ENCODE measurements at regions not wholly inside any gene's neighbourhood (a gene's known extent, or its start where the extent isn't known, plus 50 kb on each side); places are given as distances from the start of the nearest gene placed in this dataset.

DNA sequence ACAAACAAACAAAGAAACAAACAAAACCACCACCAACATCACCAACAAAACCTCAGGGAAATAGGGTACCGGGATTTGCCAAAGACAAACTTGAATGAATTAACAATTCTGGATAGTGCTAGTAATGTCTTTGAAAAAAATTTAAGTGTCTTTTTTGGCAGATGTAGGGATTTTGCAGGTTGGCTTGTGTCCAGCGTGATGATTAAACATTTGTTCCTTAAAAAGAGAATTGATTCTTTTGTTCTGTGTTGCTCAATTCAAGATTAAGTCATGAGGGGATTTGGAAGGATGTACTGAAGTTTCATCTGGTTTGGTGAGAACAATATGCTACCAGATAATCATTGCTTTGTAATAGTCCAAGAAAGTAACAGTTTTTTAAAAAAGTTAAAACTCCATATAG lies 125.1 kb upstream of the HS3ST5 start:
- Histone ChIP-seq H3K4me3 (ENCODE audit: low read depth in 1 of 5, low read length in 5 of 5) (no peak overlapping the region), H3K27ac (ENCODE audit: low read depth, low read length) (no peak overlapping the region), H3K9me3 (ENCODE audit: control insufficient read depth in 5 of 5, low read length in 5 of 5) (no peaks in the 10 kb centered on the region), H3K27me3 (ENCODE audit: control insufficient read depth in 5 of 5, insufficient read depth in 4 of 5, low read length in 5 of 5) (no peaks in the 10 kb centered on the region), H3K36me3 (ENCODE audit: control insufficient read depth in 5 of 5, insufficient read depth in 5 of 5, low read length in 5 of 5) (no peaks in the 10 kb centered on the region), H3K4me1 (ENCODE audit: control insufficient read depth in 5 of 5, insufficient read depth in 5 of 5, low read length in 5 of 5) (no peaks in the 10 kb centered on the region), H3K9ac (ENCODE audit: low read length in 5 of 5) (no peak overlapping the region)

DNA sequence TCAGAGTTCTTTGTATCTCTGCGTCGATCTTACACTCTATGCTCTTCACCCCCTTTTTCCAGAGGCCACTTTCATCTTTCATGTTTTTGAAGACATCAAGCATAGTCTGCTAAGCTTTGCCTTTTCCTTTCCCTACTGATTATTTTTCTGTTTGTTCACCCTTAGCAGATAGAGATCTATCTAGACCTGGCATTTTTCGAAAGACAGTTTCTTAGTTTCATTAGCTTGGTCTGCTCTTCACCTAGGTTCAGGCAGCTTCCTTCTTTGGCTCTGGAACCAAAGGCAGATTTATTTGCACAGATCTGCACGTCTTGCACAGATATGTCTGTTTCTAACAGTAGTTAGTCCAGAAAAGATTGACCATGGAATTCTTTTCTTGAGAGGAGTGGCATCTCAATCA lies 122.7 kb upstream of the HS3ST5 start:
- H3K4me3 ChIP-seq (ENCODE audit: low read depth in 1 of 5, low read length in 5 of 5), result no peak overlapping the region
- H3K36me3 ChIP-seq (ENCODE audit: control insufficient read depth in 5 of 5, insufficient read depth in 5 of 5, low read length in 5 of 5), result no peaks in the 10 kb centered on the region

DNA sequence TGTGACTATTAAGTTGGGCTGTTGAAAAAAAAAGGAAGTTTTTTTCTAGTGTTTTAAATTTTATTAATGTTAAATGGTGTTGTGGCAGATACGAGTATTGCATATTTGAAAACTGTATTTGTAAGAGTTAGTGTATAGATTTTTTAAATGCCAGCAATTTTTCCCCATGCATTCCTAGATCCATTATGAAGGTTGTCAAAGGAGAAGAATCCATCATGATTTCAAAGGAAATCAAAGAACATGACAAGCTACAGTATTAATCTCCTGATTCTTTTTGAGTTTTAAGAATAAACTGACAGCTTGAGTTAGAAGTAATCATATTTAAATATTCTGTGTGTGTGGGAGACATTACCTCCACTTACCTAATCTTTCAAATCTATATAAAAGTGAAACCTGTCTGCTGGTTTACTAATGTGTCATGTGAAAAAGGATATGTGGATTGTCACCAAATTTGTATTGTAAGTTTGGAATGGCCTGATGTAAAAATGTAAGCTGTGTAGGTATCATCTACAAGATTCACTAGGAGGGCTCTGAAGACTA lies 111.0 kb upstream of the HS3ST5 start:
- no peaks in the 10 kb centered on the region for H3K9me3 ChIP-seq (ENCODE audit: control insufficient read depth in 5 of 5, low read length in 5 of 5)
- no peaks in the 10 kb centered on the region for H3K27me3 ChIP-seq (ENCODE audit: control insufficient read depth in 5 of 5, insufficient read depth in 4 of 5, low read length in 5 of 5)
- H3K27ac ChIP-seq (ENCODE audit: low read depth, low read length), result no peak overlapping the region
- H3K9ac ChIP-seq (ENCODE audit: low read length in 5 of 5), result no peak overlapping the region
- H3K4me1 ChIP-seq (ENCODE audit: control insufficient read depth in 5 of 5, insufficient read depth in 5 of 5, low read length in 5 of 5), result no peaks in the 10 kb centered on the region
- no peak overlapping the region for H3K4me3 ChIP-seq (ENCODE audit: low read depth in 1 of 5, low read length in 5 of 5)
- no peaks in the 10 kb centered on the region for H3K36me3 ChIP-seq (ENCODE audit: control insufficient read depth in 5 of 5, insufficient read depth in 5 of 5, low read length in 5 of 5)

More for the DNA sequence above, 122.7 kb upstream of the HS3ST5 start:
- Histone ChIP-seq H3K9me3 (ENCODE audit: control insufficient read depth in 5 of 5, low read length in 5 of 5) (no peaks in the 10 kb centered on the region), H3K27me3 (ENCODE audit: control insufficient read depth in 5 of 5, insufficient read depth in 4 of 5, low read length in 5 of 5) (no peaks in the 10 kb centered on the region), H3K27ac (ENCODE audit: low read depth, low read length) (no peak overlapping the region), H3K9ac (ENCODE audit: low read length in 5 of 5) (no peak overlapping the region), H3K4me1 (ENCODE audit: control insufficient read depth in 5 of 5, insufficient read depth in 5 of 5, low read length in 5 of 5) (no peaks in the 10 kb centered on the region)

DNA sequence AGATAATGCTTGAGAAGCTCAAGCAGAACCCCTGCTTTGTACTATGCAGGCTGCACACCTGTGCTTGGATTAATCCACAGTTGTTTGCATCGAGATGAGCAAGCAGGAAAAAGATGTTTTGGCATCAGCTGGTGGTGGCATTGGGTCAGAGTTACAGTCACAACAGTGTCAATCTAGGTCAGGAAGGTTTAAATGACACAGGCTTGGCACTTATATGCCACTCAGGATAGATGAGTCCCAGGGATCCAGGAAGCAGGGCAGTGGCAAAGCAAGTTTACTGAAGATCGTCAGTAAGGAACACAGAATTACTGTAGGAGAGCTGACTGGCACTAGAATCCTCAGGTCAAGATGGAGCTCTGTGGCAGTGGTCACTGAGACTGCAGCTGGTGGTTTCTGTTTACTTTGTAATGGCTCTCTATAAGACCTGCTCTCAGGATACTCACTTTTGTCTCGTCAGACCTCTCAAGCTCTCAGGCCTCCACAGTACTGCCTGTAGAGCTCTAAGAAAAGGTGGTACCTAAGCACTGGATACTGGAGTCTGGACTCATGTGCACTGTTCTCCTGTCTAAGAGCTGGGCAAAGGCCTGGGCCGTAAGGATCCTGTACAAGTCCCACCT lies 110.1 kb upstream of the HS3ST5 start:
- Histone ChIP-seq H3K9ac (ENCODE audit: low read length in 5 of 5) (no peak overlapping the region), H3K36me3 (ENCODE audit: control insufficient read depth in 5 of 5, insufficient read depth in 5 of 5, low read length in 5 of 5) (no peaks in the 10 kb centered on the region), H3K9me3 (ENCODE audit: control insufficient read depth in 5 of 5, low read length in 5 of 5) (no peaks in the 10 kb centered on the region), H3K4me3 (ENCODE audit: low read depth in 1 of 5, low read length in 5 of 5) (no peak overlapping the region), H3K4me1 (ENCODE audit: control insufficient read depth in 5 of 5, insufficient read depth in 5 of 5, low read length in 5 of 5) (no peaks in the 10 kb centered on the region), H3K27ac (ENCODE audit: low read depth, low read length) (no peak overlapping the region), H3K27me3 (ENCODE audit: control insufficient read depth in 5 of 5, insufficient read depth in 4 of 5, low read length in 5 of 5) (no peaks in the 10 kb centered on the region)

DNA sequence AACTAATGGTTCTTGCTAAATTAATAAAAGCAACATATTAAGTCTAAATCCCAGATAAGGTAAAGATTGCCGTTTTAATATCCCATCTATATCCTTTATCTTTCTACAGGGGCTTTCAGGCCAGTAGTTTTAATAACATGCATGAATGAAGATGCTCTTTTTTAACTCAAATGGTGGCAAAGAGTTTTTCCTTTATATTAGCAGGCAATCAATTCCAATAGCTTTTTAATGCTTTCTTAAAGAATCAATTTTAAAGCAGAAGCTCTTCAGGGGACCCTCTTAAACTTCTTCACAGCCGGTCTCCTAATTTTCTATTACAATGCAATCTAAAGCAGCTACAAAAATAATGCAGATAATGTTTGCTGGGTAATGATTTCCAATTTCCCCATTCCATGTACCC lies 107.8 kb upstream of the HS3ST5 start:
- no peak overlapping the region for H3K27ac ChIP-seq (ENCODE audit: low read depth, low read length)
- no peaks in the 10 kb centered on the region for H3K27me3 ChIP-seq (ENCODE audit: control insufficient read depth in 5 of 5, insufficient read depth in 4 of 5, low read length in 5 of 5)
- H3K9ac ChIP-seq (ENCODE audit: low read length in 5 of 5), result no peak overlapping the region
- no peaks in the 10 kb centered on the region for H3K36me3 ChIP-seq (ENCODE audit: control insufficient read depth in 5 of 5, insufficient read depth in 5 of 5, low read length in 5 of 5)
- no peak overlapping the region for H3K4me3 ChIP-seq (ENCODE audit: low read depth in 1 of 5, low read length in 5 of 5)
- H3K9me3 ChIP-seq (ENCODE audit: control insufficient read depth in 5 of 5, low read length in 5 of 5), result no peaks in the 10 kb centered on the region
- no peaks in the 10 kb centered on the region for H3K4me1 ChIP-seq (ENCODE audit: control insufficient read depth in 5 of 5, insufficient read depth in 5 of 5, low read length in 5 of 5)

DNA sequence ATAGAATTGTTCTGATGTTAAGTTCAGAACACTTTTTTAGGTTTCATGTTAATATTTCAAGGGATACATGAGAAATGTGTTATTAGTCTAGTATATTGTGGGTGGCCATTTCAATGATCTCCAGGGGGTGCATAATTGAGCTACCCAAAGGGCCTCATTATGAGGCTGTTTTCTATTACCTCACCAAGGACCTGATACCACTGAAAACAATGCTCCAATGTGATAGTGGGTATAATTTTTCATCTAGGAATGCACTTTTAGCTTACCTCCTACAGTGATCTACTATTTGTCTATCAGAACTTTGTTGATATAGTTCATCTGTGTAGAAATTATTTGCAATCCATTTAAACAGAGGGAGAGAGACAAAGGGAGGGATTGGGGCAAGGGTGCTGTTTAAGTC lies 106.8 kb upstream of the HS3ST5 start:
- H3K27me3 ChIP-seq (ENCODE audit: control insufficient read depth in 5 of 5, insufficient read depth in 4 of 5, low read length in 5 of 5), result no peaks in the 10 kb centered on the region
- no peak overlapping the region for H3K4me3 ChIP-seq (ENCODE audit: low read depth in 1 of 5, low read length in 5 of 5)

DNA sequence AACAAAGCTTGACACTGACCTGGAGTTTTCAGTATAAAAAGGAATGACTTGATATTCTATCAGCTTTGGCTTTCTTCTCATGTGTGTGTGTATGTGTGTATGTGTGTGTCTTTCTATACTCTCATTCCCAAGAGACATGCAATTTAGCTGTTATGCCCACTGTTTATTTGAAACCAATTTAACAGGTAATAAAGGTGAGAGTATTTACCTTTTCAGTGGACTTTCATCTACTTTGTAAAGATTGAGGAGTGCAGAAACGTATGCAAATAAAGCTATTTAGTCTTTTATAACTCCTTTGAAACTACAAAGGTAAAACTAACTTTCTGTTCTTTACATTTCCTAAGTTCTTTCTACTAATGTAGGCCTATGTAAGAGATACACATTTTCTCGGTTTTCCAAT lies 103.5 kb upstream of the HS3ST5 start:
- Histone ChIP-seq H3K9ac (ENCODE audit: low read length in 5 of 5) (no peak overlapping the region), H3K27ac (ENCODE audit: low read depth, low read length) (no peak overlapping the region), H3K27me3 (ENCODE audit: control insufficient read depth in 5 of 5, insufficient read depth in 4 of 5, low read length in 5 of 5) (no peaks in the 10 kb centered on the region), H3K9me3 (ENCODE audit: control insufficient read depth in 5 of 5, low read length in 5 of 5) (no peaks in the 10 kb centered on the region), H3K36me3 (ENCODE audit: control insufficient read depth in 5 of 5, insufficient read depth in 5 of 5, low read length in 5 of 5) (no peaks in the 10 kb centered on the region), H3K4me1 (ENCODE audit: control insufficient read depth in 5 of 5, insufficient read depth in 5 of 5, low read length in 5 of 5) (no peaks in the 10 kb centered on the region), H3K4me3 (ENCODE audit: low read depth in 1 of 5, low read length in 5 of 5) (no peak overlapping the region)

More for the DNA sequence above, 106.8 kb upstream of the HS3ST5 start:
- H3K27ac ChIP-seq (ENCODE audit: low read depth, low read length), result no peak overlapping the region
- no peaks in the 10 kb centered on the region for H3K4me1 ChIP-seq (ENCODE audit: control insufficient read depth in 5 of 5, insufficient read depth in 5 of 5, low read length in 5 of 5)
- no peaks in the 10 kb centered on the region for H3K9me3 ChIP-seq (ENCODE audit: control insufficient read depth in 5 of 5, low read length in 5 of 5)
- H3K36me3 ChIP-seq (ENCODE audit: control insufficient read depth in 5 of 5, insufficient read depth in 5 of 5, low read length in 5 of 5), result no peaks in the 10 kb centered on the region
- no peak overlapping the region for H3K9ac ChIP-seq (ENCODE audit: low read length in 5 of 5)

DNA sequence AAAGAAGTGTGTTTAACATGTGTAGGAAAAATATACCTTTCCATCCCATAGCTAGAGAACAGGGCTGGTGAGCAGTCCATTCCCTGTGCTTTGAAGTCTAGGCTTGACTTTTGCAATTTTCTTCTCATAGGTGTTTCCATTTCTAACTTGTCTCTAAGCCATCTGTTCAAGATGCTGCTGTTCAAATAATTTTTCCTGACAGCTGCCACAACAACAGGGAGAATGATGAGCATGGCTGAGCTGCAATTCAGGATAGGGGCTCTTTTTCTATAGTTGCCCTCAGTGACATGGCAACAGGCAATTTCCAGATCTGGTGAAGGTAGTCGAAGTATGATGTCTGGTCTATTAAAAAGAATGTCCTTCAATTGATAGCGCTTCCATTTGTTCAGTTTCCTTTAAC lies 103.0 kb upstream of the HS3ST5 start:
- no peaks in the 10 kb centered on the region for H3K4me1 ChIP-seq (ENCODE audit: control insufficient read depth in 5 of 5, insufficient read depth in 5 of 5, low read length in 5 of 5)
- no peak overlapping the region for H3K9ac ChIP-seq (ENCODE audit: low read length in 5 of 5)
- no peak overlapping the region for H3K4me3 ChIP-seq (ENCODE audit: low read depth in 1 of 5, low read length in 5 of 5)
- H3K36me3 ChIP-seq (ENCODE audit: control insufficient read depth in 5 of 5, insufficient read depth in 5 of 5, low read length in 5 of 5), result no peaks in the 10 kb centered on the region
- no peaks in the 10 kb centered on the region for H3K9me3 ChIP-seq (ENCODE audit: control insufficient read depth in 5 of 5, low read length in 5 of 5)
- no peaks in the 10 kb centered on the region for H3K27me3 ChIP-seq (ENCODE audit: control insufficient read depth in 5 of 5, insufficient read depth in 4 of 5, low read length in 5 of 5)
- no peak overlapping the region for H3K27ac ChIP-seq (ENCODE audit: low read depth, low read length)

DNA sequence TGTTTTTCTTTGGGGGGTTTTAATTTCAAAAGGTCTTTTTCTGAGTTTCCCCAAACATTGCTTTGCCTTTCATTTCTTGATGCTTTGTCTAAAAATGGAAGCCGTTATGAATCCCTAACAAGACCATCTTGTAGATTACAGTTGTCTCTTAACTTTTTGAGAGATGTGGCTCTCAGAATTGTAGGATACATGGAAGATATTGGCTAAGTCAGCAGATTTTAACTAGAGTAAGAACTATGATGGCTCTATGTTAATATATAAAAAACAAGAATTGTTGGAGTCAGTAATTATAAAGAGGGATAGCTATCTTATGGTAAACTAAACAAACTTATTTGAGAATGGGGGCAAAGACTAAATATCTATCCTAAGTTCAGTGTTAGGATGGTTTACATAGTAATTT lies 96.6 kb upstream of the HS3ST5 start:
- H3K4me1 ChIP-seq (ENCODE audit: control insufficient read depth in 5 of 5, insufficient read depth in 5 of 5, low read length in 5 of 5), result no peaks in the 10 kb centered on the region
- H3K4me3 ChIP-seq (ENCODE audit: low read depth in 1 of 5, low read length in 5 of 5), result no peak overlapping the region
- no peaks in the 10 kb centered on the region for H3K9me3 ChIP-seq (ENCODE audit: control insufficient read depth in 5 of 5, low read length in 5 of 5)
- no peak overlapping the region for H3K27ac ChIP-seq (ENCODE audit: low read depth, low read length)
- no peak overlapping the region for H3K9ac ChIP-seq (ENCODE audit: low read length in 5 of 5)
- no peaks in the 10 kb centered on the region for H3K27me3 ChIP-seq (ENCODE audit: control insufficient read depth in 5 of 5, insufficient read depth in 4 of 5, low read length in 5 of 5)
- no peaks in the 10 kb centered on the region for H3K36me3 ChIP-seq (ENCODE audit: control insufficient read depth in 5 of 5, insufficient read depth in 5 of 5, low read length in 5 of 5)

DNA sequence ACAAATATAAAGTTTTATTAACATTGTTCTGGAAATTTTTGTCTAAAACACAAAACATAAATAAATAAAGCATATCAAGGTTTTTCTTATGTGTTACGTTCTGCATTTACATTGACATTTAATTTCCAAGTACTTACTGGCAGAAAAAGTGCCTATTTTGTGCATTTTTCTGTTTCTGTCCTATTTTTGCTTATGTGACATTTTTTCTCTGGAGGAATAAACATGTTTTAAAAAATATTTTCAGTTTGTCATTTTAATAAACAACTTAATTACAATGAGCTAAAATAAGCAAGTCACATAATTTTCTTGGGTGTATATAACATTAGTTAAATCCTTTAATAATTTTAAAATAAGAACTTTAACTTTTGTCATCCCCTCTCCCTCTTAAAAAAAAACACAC lies 94.4 kb upstream of the HS3ST5 start:
- Histone ChIP-seq H3K27ac (ENCODE audit: low read depth, low read length) (no peak overlapping the region), H3K9me3 (ENCODE audit: control insufficient read depth in 5 of 5, low read length in 5 of 5) (no peaks in the 10 kb centered on the region), H3K9ac (ENCODE audit: low read length in 5 of 5) (no peak overlapping the region), H3K36me3 (ENCODE audit: control insufficient read depth in 5 of 5, insufficient read depth in 5 of 5, low read length in 5 of 5) (no peaks in the 10 kb centered on the region), H3K27me3 (ENCODE audit: control insufficient read depth in 5 of 5, insufficient read depth in 4 of 5, low read length in 5 of 5) (no peaks in the 10 kb centered on the region), H3K4me1 (ENCODE audit: control insufficient read depth in 5 of 5, insufficient read depth in 5 of 5, low read length in 5 of 5) (no peaks in the 10 kb centered on the region), H3K4me3 (ENCODE audit: low read depth in 1 of 5, low read length in 5 of 5) (no peak overlapping the region)

All from subcutaneous abdominal adipose tissue (tissue), 5 donors.